Fibroblast of pulmonary artery (primary cell): ENCODE measurements at regions not wholly inside any gene's neighbourhood (a gene's known extent, or its start where the extent isn't known, plus 50 kb on each side); places are given as distances from the start of the nearest gene placed in this dataset.
"Not testable (repeated sequence)": the region's sequence is repeated elsewhere in the genome, so short reads cannot be mapped to it uniquely, and the experiment has no call there.

Experiments used
- DNase-seq: peaks from one replicate; pipeline ENCODE4 v3.0.0-alpha.2; 2010; ENCODE audit warnings: low read depth
- H3K4me3 ChIP-seq: replicated peaks from 2 replicates; pipeline ENCODE4 v1.5.1; 2011; ENCODE audit warnings: low read depth, mild to moderate bottlenecking, control low read depth, low read length, moderate library complexity
- TF ChIP-seq, protein P1 (sequence below): IDR thresholded peaks from 2 replicates; pipeline ENCODE4 v1.5.1; 2011; ENCODE audit warnings: mild to moderate bottlenecking, control low read depth, low read length, inconsistent platforms; ENCODE audit errors: missing control alignments

DNA sequence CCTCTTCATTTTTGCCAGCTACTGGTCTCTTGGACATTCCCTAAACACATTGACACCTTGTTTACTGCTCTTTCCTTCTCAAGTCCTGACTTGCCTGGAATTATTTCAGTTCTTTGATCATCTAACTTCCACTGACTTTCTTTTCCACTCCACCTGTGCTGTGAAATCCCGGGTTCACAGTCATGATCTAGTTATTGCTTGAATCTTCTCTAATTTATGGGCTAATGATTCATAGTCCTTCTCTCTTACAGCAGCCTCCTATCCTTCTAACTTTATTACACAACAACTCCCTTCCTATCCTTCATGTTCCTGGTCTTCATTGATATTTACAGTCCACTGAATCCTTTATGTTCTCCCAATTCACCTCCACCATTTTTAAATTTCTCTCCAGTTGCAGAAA lies 260.1 kb downstream of the C12orf75 start:
- no peak overlapping the region for H3K4me3 ChIP-seq
- no peak for DNase-seq
- TF ChIP-seq, protein P1, sequence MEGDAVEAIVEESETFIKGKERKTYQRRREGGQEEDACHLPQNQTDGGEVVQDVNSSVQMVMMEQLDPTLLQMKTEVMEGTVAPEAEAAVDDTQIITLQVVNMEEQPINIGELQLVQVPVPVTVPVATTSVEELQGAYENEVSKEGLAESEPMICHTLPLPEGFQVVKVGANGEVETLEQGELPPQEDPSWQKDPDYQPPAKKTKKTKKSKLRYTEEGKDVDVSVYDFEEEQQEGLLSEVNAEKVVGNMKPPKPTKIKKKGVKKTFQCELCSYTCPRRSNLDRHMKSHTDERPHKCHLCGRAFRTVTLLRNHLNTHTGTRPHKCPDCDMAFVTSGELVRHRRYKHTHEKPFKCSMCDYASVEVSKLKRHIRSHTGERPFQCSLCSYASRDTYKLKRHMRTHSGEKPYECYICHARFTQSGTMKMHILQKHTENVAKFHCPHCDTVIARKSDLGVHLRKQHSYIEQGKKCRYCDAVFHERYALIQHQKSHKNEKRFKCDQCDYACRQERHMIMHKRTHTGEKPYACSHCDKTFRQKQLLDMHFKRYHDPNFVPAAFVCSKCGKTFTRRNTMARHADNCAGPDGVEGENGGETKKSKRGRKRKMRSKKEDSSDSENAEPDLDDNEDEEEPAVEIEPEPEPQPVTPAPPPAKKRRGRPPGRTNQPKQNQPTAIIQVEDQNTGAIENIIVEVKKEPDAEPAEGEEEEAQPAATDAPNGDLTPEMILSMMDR, result no peak

DNA sequence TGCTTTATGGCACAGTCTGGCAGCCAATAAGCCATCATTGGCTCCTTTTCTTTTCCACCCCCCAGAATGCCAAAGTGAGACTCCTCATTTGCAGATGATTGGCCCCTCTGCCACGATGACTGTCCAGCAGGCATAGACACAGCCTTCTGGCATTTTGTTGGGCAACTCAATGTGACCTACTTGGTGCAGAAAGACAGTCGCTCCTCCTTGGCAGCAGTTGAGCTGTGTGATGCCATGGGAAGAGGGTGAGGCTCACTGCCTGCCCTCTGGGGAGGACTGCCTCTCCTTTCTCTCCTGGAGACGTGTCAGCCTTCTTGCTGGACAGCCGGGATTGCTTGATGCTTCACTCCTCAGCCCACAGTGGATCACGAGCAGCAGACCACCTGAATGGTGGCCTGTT lies 264.9 kb downstream of the C12orf75 start:
- TF ChIP-seq, protein P1, result no peak
- H3K4me3 ChIP-seq, result no peak overlapping the region
- DNase-seq, result no peak

DNA sequence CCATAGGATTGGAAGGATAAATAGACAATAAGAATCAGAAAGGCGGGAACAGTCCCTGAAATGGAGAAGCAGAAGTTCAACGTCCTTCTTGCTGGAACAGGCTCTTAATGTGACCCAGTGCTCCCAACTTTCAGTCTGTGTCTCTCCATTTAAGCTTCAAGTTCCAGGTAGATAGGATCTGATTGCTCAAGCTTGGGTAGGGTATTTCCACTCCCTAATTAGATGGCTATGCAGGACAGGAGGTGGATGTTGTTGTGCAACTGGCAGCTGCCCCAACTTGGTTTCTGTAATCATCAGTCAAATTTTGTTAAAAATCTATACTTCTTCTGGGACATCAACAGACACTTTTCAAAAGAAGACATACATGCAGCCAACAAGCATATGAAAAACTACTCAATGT lies 266.2 kb downstream of the C12orf75 start:
- TF ChIP-seq, protein P1, result no peak
- no peak for DNase-seq
- no peak overlapping the region for H3K4me3 ChIP-seq

DNA sequence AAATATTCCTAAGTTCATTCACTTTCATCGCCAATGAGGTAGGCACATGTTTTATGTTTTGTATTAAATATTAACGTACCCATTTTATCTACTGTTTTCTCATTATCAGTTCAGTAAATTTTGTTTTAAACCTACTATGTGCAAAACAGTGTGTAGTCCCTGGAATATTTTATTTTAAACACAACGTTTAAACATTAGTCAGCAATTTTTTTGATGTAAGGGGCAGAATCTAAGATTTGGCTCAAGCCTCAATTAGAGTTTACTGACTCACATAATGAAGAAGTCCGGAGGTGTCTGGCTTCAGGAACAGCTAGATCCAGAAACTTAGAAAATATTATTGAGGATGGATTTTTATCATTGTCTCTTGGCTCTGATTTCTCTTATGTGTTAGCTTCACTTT lies 267.5 kb downstream of the C12orf75 start:
- H3K4me3 ChIP-seq, result no peak overlapping the region
- TF ChIP-seq, protein P1, result no peak
- no peak for DNase-seq

DNA sequence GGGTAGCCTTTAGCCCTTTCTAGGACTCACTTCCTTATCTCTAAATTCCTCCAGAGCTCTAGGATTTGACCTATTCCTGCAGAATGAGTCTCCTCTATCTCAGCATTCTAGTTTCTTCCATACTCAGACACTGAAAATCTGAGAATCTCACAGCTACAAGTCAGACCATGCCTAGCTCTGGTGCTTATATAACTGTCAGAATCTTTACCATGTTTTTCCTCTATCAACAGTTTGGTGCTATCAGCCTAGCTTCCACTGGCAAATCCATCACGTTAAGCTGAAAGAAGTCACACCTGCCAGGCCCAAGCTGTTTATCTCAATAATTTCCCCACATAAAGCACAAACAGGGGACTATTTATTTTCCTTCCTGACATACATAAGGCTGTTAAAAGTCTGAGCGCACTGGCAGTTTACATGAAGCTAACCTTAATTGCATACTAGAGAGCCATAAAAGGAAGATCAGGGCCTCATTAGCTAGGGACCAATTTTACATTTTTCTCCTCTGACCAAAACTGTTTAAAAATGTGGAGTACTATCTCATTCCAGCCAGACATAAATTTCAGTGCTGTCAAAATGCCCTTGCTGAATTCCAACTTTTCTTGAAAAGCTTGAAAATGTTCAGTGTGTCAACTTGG lies 270.5 kb downstream of the C12orf75 start:
- TF ChIP-seq, protein P1, result no peak
- H3K4me3 ChIP-seq, result no peak overlapping the region
- no peak for DNase-seq

DNA sequence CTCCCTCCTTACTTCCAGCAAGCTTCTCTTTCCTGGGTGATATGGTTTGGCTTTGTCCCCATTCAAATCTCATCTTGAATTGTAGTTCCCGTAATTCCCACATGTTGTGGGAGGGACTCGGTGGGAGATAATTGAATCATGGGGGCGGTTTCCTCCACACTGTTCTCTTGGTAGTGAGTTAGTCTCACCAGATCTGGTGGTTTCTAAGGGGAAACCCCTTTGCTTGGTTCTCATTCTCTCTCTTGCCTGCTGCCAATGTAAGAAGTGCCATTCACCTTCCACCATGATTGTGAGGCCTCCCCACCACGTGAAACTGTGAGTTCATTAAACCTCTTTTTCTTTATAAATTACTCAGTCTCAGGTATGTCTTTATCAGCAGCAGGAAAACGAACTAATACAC lies 271.8 kb downstream of the C12orf75 start:
- H3K4me3 ChIP-seq, result not testable (repeated sequence)
- DNase-seq, result peak; percentile 31

DNA sequence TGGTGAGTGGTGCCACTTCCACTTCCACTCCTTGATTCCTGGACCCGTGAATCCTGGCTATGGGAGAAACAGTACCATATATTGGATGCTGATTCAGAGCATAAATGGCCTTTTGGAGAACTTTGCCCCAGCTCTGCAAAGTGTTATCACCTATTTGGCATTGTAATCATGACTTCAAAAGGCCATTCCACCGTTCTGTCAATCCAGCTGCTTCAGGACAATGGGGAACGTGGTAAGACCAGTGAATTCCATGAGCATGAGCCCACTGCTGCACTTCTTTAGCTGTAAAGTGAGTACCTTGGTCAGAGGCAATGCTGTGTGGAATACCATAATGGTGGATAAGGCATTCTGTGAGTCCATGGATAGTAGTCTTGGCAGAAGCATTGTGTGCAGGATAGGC lies 273.8 kb downstream of the C12orf75 start:
- DNase-seq, H3K4me3 ChIP-seq: not testable (repeated sequence)

DNA sequence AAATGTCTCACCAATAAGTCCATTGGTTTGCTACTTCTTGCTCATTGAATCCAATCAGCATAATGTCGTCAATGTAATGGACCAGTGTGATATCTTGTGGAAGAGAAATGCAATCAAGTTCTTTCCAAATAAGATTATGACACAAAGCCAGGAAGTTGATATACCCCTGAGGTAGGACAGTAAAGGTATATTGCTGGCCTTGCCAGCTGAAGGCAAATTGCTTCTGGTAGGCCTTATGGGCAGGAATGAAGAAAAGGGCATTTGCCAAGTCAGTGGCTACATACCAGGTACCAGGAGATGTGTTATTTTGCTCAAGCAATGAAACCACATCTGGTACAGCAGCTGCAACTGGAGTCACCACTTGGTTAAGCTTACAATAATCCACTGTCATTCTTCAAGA lies 276.1 kb downstream of the C12orf75 start:
- H3K4me3 ChIP-seq, DNase-seq: not testable (repeated sequence)

DNA sequence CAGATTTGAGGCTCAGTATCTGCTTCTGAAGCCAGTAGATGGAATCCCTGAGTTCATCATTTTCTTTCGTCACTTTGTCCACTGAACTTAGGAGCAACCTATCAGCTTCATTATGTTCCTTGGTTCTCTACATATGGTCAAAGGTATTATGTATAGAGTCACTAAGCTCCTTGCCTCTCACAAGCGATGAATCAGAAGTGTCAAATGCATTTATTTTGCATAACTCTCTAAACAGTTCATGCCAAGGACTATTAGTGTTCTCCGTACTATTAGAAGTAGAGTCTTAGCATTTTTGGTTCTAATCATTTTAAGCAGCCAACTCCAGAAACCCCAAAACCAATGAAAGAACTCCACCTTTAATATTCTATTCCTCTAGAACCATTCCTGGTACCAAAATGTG lies 278.5 kb downstream of the C12orf75 start:
- DNase-seq, H3K4me3 ChIP-seq: not testable (repeated sequence)
